HG03457 (cell line): ENCODE measurements at regions not wholly inside any gene's neighbourhood (a gene's known extent, or its start where the extent isn't known, plus 50 kb on each side); places are given as distances from the start of the nearest gene placed in this dataset.

Source experiments
- ATAC-seq: cut with Tn5 transposase; IDR thresholded peaks from one replicate; pipeline ENCODE4 v1.9.1; 2021; ENCODE audit warnings: moderate number of reproducible peaks; ENCODE audit not compliant: unreplicated experiment

DNA sequence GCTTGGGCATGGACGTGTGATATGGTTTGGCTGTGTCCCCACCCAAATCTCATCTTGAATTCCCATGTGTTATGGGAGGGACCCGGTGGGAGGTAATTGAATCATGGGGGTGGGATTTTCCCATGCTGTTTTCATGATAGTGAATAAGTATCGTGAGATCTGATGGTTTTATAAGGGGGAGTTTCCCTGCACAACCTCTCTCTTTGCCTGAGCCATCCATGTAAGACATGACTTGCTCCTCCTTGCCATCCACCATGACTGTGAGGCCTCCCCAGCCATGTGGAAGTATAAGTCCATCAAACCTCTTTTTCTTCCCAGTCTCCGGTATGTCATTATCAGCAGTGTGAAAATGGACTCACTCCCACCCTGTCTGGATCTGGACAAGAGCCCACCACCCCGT, 393.4 kb downstream of the SEC14L1 start:
- no peak for ATAC-seq

DNA sequence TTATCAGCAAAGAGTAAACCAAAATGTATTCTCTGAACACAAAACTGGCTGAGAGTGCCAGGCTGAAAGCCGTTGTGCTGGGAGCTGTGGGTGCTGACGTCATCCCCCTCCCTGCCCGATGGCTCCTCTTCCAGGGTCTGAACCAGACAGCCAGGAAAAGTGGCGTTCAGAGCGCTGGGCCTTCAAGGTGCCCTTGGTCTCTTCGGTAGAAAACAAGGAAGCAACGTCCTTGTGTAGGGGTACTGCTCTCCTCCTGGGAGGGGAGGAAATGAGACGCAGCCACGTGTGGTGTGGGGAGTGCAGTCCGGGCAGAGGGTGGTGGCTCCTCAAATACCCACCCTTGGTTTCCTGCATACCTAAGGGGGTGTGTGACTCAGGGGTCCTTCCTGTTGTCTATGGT, 394.7 kb downstream of the SEC14L1 start:
- ATAC-seq: no peak

- no peak for ATAC-seq
Measured at GRCh38 chr17:77535892-77536291, 395.1 kb downstream of the SEC14L1 start.

- ATAC-seq: no peak
Measured at GRCh38 chr17:77537566-77537965, 396.8 kb downstream of the SEC14L1 start.

- no peak for ATAC-seq
Measured at GRCh38 chr17:77540531-77540930, 399.8 kb downstream of the SEC14L1 start.

GRCh38 chr17:77540975-77541374, 400.2 kb downstream of the SEC14L1 start:
- no peak for ATAC-seq

DNA sequence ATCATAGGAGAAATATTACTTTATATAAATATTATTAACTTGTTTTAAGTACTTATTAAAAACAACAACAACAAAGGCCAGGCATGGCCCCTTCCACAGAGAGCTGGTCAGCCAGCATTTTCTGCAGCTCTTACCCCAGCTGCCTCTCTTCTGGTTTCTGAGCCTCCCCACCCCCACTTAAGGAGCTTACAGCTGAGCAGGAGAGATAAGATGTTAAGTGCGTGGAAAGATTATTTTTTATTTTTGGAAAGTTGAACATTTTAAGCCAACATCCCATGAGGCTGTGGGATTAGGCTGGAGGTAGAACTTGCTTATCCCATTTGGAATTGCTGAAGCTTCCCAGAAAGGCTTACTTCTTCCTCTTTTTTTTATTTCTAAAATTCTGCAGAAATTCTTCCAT, 401.2 kb downstream of the SEC14L1 start:
- no peak for ATAC-seq

GRCh38 chr17:77542551-77543490, 402.1 kb downstream of the SEC14L1 start:
- ATAC-seq: no peak

GRCh38 chr17:77543801-77544200, 403.0 kb downstream of the SEC14L1 start:
- no peak for ATAC-seq

- no peak for ATAC-seq
Measured at GRCh38 chr17:77544347-77545110, 403.8 kb downstream of the SEC14L1 start.

GRCh38 chr17:77546772-77547241, 406.0 kb downstream of the SEC14L1 start:
- ATAC-seq: no peak

DNA sequence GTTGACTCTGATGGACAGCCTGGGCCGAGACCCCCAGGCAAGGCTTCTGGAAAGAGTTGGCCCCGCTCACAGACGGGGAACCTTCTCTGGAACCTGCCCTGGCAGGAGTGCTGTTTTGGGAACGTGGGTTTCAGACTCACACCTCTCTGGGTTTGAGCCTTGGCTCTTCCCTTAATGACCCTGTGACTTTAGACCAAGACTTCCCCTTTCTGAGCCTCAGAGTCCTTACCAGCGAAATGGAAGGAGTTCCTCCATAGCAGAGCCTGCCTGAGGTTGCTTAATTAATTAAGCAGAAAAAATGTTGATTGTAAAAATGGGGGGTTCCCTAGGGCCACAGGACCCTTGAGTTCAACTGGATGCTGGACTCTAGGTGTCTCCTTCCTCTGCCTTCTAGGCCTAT, 408.2 kb downstream of the SEC14L1 start:
- ATAC-seq: no peak

DNA sequence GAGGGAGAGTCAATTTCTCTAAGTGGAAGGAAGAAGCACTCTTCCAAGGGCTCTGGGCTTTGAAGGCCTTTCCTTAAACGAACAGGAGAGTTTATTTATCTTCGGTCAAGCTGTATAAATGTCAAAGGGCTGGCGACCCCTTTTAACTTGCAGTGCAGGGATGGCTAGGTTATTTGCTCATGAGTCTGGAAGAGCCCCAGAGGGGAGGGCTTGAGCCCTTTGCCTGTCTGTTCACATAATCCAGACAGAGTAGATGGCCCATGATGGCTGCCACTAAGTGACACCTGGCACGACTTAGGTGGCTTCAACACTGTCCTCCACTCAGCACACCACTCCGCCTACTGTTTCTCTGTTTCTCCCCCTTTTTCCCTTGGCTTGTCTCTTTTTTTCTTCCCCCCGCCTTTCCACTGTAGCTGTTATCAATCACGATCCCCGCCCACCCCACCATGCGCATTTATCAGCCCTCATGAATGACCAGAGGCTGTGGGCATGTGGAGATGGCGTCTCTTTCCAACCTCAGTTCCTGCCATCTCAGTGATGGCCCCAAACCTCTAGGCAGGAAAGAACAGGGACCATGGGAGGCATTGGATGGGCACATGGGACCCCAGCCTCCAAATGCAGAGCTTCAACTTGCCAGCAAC, 408.7 kb upstream of the TNRC6C start:
- no peak for ATAC-seq

DNA sequence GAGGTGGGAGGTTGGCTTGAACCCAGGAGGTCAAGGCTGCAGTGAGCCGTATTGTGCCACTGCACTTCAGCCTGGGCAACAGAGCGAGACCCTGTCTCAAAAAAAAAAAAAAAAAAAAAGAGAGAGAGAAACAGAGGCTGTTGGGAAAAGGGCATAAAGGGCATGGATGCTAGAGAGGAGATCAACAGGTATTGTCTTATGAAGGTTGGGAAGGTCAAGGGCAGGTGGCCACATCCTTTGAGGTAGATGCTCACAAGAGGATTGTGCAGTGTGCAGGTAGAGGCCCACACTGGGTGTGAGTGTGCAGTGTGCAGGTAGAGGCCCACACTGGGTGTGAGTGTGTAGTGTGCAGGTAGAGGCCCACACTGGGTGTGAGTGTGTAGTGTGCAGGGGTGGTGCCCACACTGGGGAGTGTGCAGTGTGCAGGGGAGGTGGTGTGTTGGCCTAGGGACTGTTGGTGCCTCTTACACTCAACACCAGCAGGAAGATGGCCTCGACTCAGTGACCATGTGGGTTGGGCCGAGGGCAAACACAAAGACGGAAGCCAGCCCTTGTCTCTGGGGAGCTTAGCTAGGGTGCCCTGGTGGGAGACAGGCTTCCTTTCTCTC, 404.9 kb upstream of the TNRC6C start:
- no peak for ATAC-seq

GRCh38 chr17:77555121-77555591, 403.3 kb upstream of the TNRC6C start:
- ATAC-seq: no peak

DNA sequence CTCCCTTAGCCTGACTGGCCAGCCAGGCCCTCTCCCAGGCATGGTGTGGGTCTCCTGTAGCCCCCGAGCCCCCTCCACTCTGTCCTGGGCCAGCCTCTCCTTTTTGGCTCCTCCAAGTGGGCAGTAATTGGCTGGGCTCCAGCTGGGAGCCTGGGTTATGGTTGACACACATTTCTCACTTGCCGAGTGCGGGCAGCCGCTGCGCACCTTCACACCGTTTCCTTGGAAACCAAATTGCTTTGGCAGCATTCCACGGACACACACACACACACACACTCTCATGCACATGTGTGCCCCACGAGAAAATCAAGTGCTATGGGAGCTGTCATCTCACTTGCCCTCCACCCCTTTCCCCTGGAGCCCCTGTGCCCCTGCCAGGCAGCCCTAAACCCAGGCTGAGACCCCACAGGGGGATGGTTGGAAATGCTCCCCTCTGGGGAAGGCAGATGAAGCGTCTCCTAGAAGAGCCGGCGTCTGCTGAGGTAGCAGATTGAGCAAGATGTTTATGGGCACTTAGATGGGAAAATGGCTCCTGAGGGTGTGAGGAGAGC, 402.7 kb upstream of the TNRC6C start:
- ATAC-seq: no peak

DNA sequence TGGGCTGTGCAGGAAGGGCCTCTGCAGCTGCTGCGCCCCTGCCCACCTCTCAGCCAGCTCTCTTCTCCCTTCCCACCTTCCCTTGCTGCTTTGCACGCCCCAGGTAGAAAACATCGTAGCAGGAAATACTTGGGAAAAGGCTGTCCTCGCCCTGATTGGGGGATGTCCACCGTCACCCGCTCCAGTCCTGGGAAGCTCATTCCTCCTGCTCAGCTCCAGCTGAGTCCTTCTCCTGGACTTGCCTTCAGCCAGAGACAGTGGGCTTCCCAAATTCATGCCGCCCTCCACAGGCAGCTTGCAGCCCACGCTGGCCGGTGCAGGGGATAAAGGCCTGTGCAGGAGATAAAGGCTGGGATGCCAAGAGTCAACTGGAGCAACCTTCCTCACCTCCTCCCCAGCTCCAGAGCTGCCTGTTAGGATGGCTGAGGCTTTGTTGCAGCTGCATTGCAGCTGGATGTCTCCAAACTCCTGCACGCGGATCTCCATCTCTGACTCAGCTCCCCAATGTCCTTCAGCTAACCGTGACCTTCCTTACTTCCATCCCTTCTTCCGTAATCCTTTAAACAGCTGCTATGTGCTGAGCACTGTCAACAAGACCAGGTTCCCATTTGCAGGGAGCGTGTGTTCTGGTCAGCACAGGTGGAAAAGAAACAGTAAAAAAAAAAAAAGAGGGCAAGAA, 402.0 kb upstream of the TNRC6C start:
- no peak for ATAC-seq

- no peak for ATAC-seq
Measured at GRCh38 chr17:77558846-77559626, 399.5 kb upstream of the TNRC6C start.

GRCh38 chr17:77560381-77560780, 398.1 kb upstream of the TNRC6C start:
- ATAC-seq: no peak
